ENCODE measurements at regions not wholly inside any gene's neighbourhood (a gene's known extent, or its start where the extent isn't known, plus 50 kb on each side); places are given as distances from the start of the nearest gene placed in this dataset.

- no peak for DNase-seq (ENCODE audit: low spot score)
- no peak for TF ChIP-seq CTCF (IDR thresholded peaks at IDR 0.05; ENCODE audit: extremely low read depth, missing control alignments)
Measured at GRCh38 chr13:53215563-53215962, 186.9 kb downstream of the OLFM4 start.

- DNase-seq (ENCODE audit: low spot score), result no peak
Measured at GRCh38 chr13:53216773-53217172, 188.2 kb downstream of the OLFM4 start.

GRCh38 chr13:53217194-53217593, 188.6 kb downstream of the OLFM4 start:
- no peak for TF ChIP-seq CTCF (IDR thresholded peaks at IDR 0.05; ENCODE audit: extremely low read depth, missing control alignments)

More at GRCh38 chr13:53216773-53217172, 188.2 kb downstream of the OLFM4 start:
- no peak for TF ChIP-seq CTCF (IDR thresholded peaks at IDR 0.05; ENCODE audit: extremely low read depth, missing control alignments)

GRCh38 chr13:53220038-53220437, 191.4 kb downstream of the OLFM4 start:
- no peak for TF ChIP-seq CTCF (IDR thresholded peaks at IDR 0.05; ENCODE audit: extremely low read depth, missing control alignments)
- no peak for DNase-seq (ENCODE audit: low spot score)

More at GRCh38 chr13:53217194-53217593, 188.6 kb downstream of the OLFM4 start:
- DNase-seq (ENCODE audit: low spot score), result no peak

- no peak for DNase-seq (ENCODE audit: low spot score)
- no peak for TF ChIP-seq CTCF (IDR thresholded peaks at IDR 0.05; ENCODE audit: extremely low read depth, missing control alignments)
Measured at GRCh38 chr13:53237696-53238095, 209.1 kb downstream of the OLFM4 start.

GRCh38 chr13:53238261-53238660, 209.6 kb downstream of the OLFM4 start:
- DNase-seq (ENCODE audit: low spot score), result no peak
- TF ChIP-seq CTCF (IDR thresholded peaks at IDR 0.05; ENCODE audit: extremely low read depth, missing control alignments), result no peak

- DNase-seq (ENCODE audit: low spot score), result no peak
- TF ChIP-seq CTCF (IDR thresholded peaks at IDR 0.05; ENCODE audit: extremely low read depth, missing control alignments), result no peak
Measured at GRCh38 chr13:53240401-53241025, 211.9 kb downstream of the OLFM4 start.
